HEK293 (cell line): ENCODE measurements at regions not wholly inside any gene's neighbourhood (a gene's known extent, or its start where the extent isn't known, plus 50 kb on each side); places are given as distances from the start of the nearest gene placed in this dataset.

Source experiments
- CTCF ChIA-PET: fragments of 350-600 bp; formaldehyde crosslinking; extraction: SDS; loops from one replicate; lab custom pipeline; 2021; ENCODE audit warnings: antibody characterized with exemption; lab: Yijun Ruan, JAX
- POLR2A ChIA-PET: fragments of 300-600 bp; formaldehyde crosslinking; extraction: SDS; loops from one replicate; lab custom pipeline; 2020; ENCODE audit warnings: antibody characterized with exemption, inconsistent platforms; lab: Yijun Ruan, JAX
- H3K27ac ChIP-seq: fragments of 200-500 bp; sonication (Bioruptor generic); 2 replicates; pipeline ENCODE4 v1.5.1; 2014; ENCODE audit warnings: low read depth, low read length, control low read depth, inconsistent platforms; ENCODE audit errors: extremely low read depth
- H3K36me3 ChIP-seq, 2 experiments: fragments of 200-500 bp in 1 of 2; sonication (Bioruptor generic) in 1 of 2; 1 replicate in 1 of 2; 2 replicates in 1 of 2; pipeline ENCODE4 v1.5.1; 2014 to 2017; ENCODE audit warnings: inconsistent platforms in 2 of 2, low read length in 2 of 2; ENCODE audit not compliant: control insufficient read depth in 2 of 2, insufficient read depth in 1 of 2
- H3K4me1 ChIP-seq: fragments of 200-500 bp; sonication (Bioruptor generic); 2 replicates; pipeline ENCODE4 v1.5.1; 2014; ENCODE audit warnings: mild to moderate bottlenecking, low read length, inconsistent platforms; ENCODE audit not compliant: control insufficient read depth, insufficient read depth
- H3K4me3 ChIP-seq: 2 replicates; pipeline ENCODE4 v1.5.1; 2011; ENCODE audit warnings: low read depth, mild to moderate bottlenecking, control low read depth, low read length, moderate library complexity
- H3K9me3 ChIP-seq: fragments of 200-500 bp; sonication (Bioruptor generic); 2 replicates; pipeline ENCODE4 v1.5.1; 2014; ENCODE audit warnings: low read depth, low read length, inconsistent platforms; ENCODE audit not compliant: control insufficient read depth, insufficient read depth
- GFI1B ChIP-seq: fragments of 450-650 bp; formaldehyde crosslinking; IDR thresholded peaks from 2 replicates; pipeline ENCODE4 v1.5.1; 2016; ENCODE audit warnings: missing biosample characterization, missing genetic modification characterization
- HOXC10 ChIP-seq: sonication (generic); formaldehyde crosslinking; IDR thresholded peaks from 2 replicates; pipeline ENCODE4 v1.8.1; 2023; ENCODE audit warnings: mild to moderate bottlenecking, missing genetic modification reagents
- KLF10 ChIP-seq: fragments of 450-650 bp; IDR thresholded peaks from 2 replicates; pipeline ENCODE4 v1.5.1; 2018; ENCODE audit warnings: missing biosample characterization, mild to moderate bottlenecking, missing genetic modification characterization
- MZF1 ChIP-seq: fragments of 450-650 bp; formaldehyde crosslinking; IDR thresholded peaks from 2 replicates; pipeline ENCODE4 v1.5.1; 2017; ENCODE audit warnings: missing biosample characterization, missing genetic modification characterization, borderline replicate concordance
- PATZ1 ChIP-seq: fragments of 450-650 bp; formaldehyde crosslinking; IDR thresholded peaks from 2 replicates; pipeline ENCODE4 v1.5.1; 2016; ENCODE audit warnings: missing biosample characterization, missing genetic modification characterization
- PRDM10 ChIP-seq: fragments of 450-650 bp; formaldehyde crosslinking; IDR thresholded peaks from 2 replicates; pipeline ENCODE4 v1.5.1; 2016; ENCODE audit warnings: missing biosample characterization, missing genetic modification characterization
- SP2 ChIP-seq: fragments of 450-650 bp; formaldehyde crosslinking; IDR thresholded peaks from 2 replicates; pipeline ENCODE4 v1.5.1; 2016; ENCODE audit warnings: missing biosample characterization, missing genetic modification characterization
- SP3 ChIP-seq: fragments of 450-650 bp; formaldehyde crosslinking; IDR thresholded peaks from 2 replicates; pipeline ENCODE4 v1.5.1; 2016; ENCODE audit warnings: missing biosample characterization, missing genetic modification characterization
- YY2 ChIP-seq: fragments of 450-650 bp; formaldehyde crosslinking; IDR thresholded peaks from 2 replicates; pipeline ENCODE4 v1.5.1; 2016; ENCODE audit warnings: missing biosample characterization, missing genetic modification characterization
- ZFHX2 ChIP-seq: fragments of 450-650 bp; formaldehyde crosslinking; conservative IDR thresholded peaks from 2 replicates; pipeline ENCODE4 v1.5.1; 2016; ENCODE audit warnings: missing biosample characterization, missing genetic modification characterization
- ZNF132 ChIP-seq: fragments of 450-650 bp; formaldehyde crosslinking; IDR thresholded peaks from 2 replicates; pipeline ENCODE4 v1.5.1; 2017; ENCODE audit warnings: missing biosample characterization, missing genetic modification characterization, borderline replicate concordance
- ZNF133 ChIP-seq: fragments of 450-650 bp; formaldehyde crosslinking; IDR thresholded peaks from 2 replicates; pipeline ENCODE4 v1.5.1; 2016; ENCODE audit warnings: missing biosample characterization, missing genetic modification characterization
- ZNF169 ChIP-seq: fragments of 450-650 bp; formaldehyde crosslinking; IDR thresholded peaks from 2 replicates; pipeline ENCODE4 v1.5.1; 2016; ENCODE audit warnings: missing biosample characterization, missing genetic modification characterization
- ZNF558 ChIP-seq: fragments of 450-650 bp; formaldehyde crosslinking; IDR thresholded peaks from 2 replicates; pipeline ENCODE4 v1.5.1; 2016; ENCODE audit warnings: missing biosample characterization, missing genetic modification characterization
- ZNF621 ChIP-seq: fragments of 450-650 bp; formaldehyde crosslinking; IDR thresholded peaks from 2 replicates; pipeline ENCODE4 v1.5.1; 2017; ENCODE audit warnings: missing biosample characterization, missing genetic modification characterization
- ZNF660 ChIP-seq: fragments of 450-650 bp; IDR thresholded peaks from 2 replicates; pipeline ENCODE4 v1.5.1; 2018; ENCODE audit warnings: missing biosample characterization, mild to moderate bottlenecking, missing genetic modification characterization
- ZNF692 ChIP-seq: fragments of 450-650 bp; formaldehyde crosslinking; IDR thresholded peaks from 2 replicates; pipeline ENCODE4 v1.5.1; 2016; ENCODE audit warnings: missing biosample characterization, missing genetic modification characterization
- ZNF701 ChIP-seq: fragments of 450-650 bp; formaldehyde crosslinking; IDR thresholded peaks from 2 replicates; pipeline ENCODE4 v1.5.1; 2016; ENCODE audit warnings: missing biosample characterization, missing genetic modification characterization
- ZSCAN30 ChIP-seq: fragments of 450-650 bp; IDR thresholded peaks from 2 replicates; pipeline ENCODE4 v1.5.1; 2018; ENCODE audit warnings: missing biosample characterization, mild to moderate bottlenecking, missing genetic modification characterization, moderate library complexity

DNA sequence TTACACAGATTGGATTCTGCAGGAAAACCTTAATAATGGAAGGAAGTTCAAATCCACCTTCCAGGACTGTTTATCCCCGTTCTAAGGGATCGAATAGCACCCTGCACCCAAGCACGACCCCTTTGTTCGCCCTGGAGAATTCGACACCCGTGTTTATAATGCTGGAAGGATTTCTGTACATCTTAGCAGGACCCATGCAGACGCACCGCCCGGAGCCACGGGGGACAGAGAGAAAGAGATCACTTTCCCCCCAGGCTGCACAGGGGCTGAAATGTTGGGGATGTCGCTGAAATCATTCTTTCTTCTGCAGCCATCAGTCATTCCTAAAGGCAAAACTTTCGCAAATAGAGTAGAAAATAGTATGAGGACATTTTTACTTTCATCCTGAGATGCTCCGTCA is 238.7 kb upstream of the SALL3 start (continued):
- no peak for TF ChIP-seq ZNF692
- TF ChIP-seq, all 188 proteins: peak for 0

GRCh38 chr18:78741381-78742217 is 238.0 kb upstream of the SALL3 start:
- POLR2A ChIA-PET = no interaction called here
- no peak for TF ChIP-seq PRDM10 (tag by site-specific recombination)
- TF ChIP-seq MZF1 (tag by site-specific recombination) = no peak
- TF ChIP-seq YY2 (tag by site-specific recombination) = no peak
- TF ChIP-seq SP3 (tag by site-specific recombination) = no peak
- no peak for TF ChIP-seq ZNF132 (tag by site-specific recombination)
- no peak for TF ChIP-seq HOXC10
- no peak for TF ChIP-seq ZNF169 (tag by site-specific recombination)
- no peak for TF ChIP-seq ZNF701 (tag by site-specific recombination)
- TF ChIP-seq PATZ1 = no peak
- TF ChIP-seq ZNF660 (tag by site-specific recombination) = no peak

GRCh38 chr18:78742218-78742745 is 237.3 kb upstream of the SALL3 start:
- Histone ChIP-seq H3K36me3 (no peaks in the 10 kb centered on the region), H3K4me3 (no peak overlapping the region), H3K9me3 (no peaks in the 10 kb centered on the region), H3K4me1 (no peaks in the 10 kb centered on the region), H3K27ac (no peak overlapping the region)
- CTCF ChIA-PET = no interaction called here
- POLR2A ChIA-PET = no interaction called here
- no peak for TF ChIP-seq ZNF621
- TF ChIP-seq KLF10 (tag by site-specific recombination) = no peak
- no peak for TF ChIP-seq GFI1B (tag by site-specific recombination)
- no peak for TF ChIP-seq ZSCAN30 (tag by site-specific recombination)
- TF ChIP-seq ZFHX2 (tag by site-specific recombination) = no peak
- no peak for TF ChIP-seq ZNF558 (tag by site-specific recombination)
- TF ChIP-seq ZNF133 (tag by site-specific recombination) = no peak
- no peak for TF ChIP-seq SP2 (tag by site-specific recombination)

More at GRCh38 chr18:78741381-78742217, 238.0 kb upstream of the SALL3 start:
- Histone ChIP-seq H3K27ac (no peak overlapping the region), H3K9me3 (no peaks in the 10 kb centered on the region), H3K4me3 (no peak overlapping the region), H3K4me1 (no peaks in the 10 kb centered on the region), H3K36me3 (no peaks in the 10 kb centered on the region)
- CTCF ChIA-PET = no interaction called here
